GM21381 (cell line): ENCODE measurements at regions not wholly inside any gene's neighbourhood (a gene's known extent, or its start where the extent isn't known, plus 50 kb on each side); places are given as distances from the start of the nearest gene placed in this dataset.

Experiments used
- ATAC-seq: cut with Tn5 transposase; IDR thresholded peaks from one replicate; pipeline ENCODE4 v1.9.1; 2021; ENCODE audit warnings: mild to moderate bottlenecking, moderate library complexity; ENCODE audit not compliant: unreplicated experiment

DNA sequence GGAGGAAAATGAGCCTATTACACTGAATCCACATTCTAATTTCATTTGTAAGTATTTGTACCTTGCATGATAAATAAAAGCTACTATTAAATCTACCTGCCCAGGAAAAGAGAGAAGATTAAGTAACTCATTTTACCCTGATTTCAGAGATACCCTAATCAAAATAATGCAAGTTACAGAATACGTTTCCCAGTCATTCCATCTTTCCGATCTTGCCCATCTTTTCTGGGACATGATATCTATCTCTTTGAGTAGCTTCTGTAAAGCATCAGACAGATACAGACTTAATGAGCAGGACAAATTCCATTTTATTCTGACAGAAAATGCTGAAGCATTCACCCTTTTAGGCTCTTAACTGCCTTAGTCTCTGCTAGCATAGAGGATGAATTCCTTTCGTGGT lies 56.6 kb downstream of the SPRY2 start:
- no peak for ATAC-seq

DNA sequence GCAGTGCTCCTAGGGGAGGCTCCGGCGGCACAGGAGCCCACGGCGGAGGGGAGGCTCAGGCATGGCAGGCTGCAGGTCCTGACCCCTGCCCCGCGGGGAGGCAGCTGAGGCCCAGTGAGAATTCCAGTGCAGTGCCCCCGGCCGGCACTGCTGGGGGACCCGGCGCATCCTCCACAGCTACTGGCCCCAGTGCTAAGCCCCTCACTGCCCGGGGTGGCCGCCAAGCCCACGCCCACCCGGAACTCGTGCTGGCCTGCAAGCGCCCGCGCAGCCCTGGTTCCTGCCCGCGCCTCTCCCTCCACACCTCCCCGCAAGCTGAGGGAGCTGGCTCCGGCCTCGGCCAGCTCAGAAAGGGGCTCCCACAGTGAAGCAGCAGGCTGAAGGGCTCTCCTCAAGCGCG lies 62.2 kb downstream of the SPRY2 start:
- no peak for ATAC-seq

DNA sequence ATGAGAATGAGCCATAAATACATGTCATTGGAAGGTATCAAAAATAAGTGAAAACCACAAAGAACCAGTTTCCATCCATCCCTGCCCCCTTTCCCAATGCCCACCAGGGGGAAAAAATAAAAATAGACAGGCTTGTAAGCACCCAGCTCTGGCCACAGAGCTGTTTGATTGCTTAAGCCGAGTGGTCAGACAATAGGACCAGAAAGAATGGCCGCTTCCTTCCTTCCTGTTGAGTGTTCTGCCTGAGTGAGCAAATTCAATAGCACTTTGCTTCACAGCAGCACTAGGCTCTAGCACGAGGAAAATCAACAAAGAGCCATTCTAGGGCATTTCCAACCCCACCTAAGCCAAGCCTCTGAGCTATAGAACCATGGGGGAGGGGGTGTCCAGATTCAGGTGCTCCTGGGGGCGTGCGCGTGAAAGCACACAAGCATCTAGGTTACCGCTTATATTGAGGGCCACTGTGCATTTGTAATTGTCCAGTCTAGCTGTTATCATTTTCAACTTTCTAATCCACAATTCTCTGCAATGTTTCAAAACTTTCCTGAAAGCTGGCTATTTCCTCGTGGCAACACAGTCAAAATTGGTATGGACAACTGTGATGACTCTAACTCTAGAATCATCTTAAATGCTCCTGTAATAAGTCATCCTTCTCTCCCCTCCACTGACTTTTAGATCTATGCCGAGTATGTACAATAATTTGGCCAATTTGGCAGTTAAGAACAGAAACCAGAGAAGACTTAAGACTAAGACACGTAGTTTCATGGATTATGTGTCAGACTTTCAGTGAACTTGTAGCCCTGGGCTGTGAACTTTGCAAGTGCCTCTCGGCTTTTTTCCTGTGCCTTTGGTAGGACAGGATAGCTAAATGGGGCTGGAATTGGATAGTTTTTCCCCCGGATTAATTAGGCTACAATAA lies 64.3 kb downstream of the SPRY2 start:
- ATAC-seq, result no peak

DNA sequence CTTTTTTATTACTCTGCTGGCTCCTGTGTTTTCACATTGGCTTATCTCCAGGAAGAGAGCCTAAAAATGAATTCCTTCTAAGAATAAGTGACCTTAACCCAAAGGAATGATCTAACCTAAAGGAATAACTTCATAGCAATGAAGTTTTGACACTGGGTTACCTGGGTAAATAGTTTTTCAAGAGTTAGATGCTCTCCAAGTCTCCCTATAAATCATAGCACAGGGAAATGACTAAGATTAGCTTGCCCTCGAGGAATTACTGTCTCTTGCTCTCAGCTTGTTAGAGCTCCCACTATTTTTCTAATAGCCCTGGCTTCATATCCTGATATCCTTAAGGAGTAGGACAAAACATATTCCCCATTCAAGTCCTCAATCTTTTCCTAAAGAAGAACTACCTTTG lies 66.3 kb downstream of the SPRY2 start:
- ATAC-seq, result no peak

DNA sequence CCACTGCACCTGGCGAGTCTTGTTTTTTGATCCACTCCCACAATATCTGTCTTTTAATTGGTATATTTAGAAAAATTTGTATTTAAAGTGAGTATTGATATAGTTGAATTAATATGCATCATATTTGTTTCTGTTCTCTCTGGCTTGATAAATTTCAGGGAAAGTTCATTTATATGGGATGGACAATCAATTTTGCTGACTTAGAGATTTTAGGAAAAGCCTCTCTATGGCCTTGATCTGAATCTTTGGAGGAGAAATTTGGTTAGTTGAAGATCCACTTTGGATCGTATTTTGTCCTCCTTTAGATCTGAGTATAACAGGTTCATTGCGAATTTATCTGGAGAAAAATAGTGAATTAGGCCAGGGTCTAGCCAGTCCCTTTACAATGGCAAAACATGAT lies 67.2 kb downstream of the SPRY2 start:
- ATAC-seq, result no peak

DNA sequence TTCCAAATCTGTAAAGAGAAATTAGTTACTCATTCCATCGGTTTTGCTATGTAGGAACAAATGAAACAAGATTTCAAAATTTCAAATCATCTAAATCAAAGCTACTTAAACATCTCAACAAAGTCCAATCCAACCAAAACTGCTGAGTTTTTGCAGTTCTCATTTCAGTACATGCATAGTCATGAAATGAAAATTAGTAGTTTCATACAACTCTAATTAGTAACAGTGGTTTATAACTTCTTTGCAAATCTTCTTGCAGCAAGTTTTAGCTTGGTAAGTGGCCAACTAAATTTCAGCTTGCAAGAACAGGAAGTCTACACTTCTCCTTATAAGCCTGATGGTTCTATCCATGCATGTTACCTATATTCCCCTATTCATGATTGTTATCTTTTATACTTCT lies 75.6 kb downstream of the SPRY2 start:
- peak; percentile 62 for ATAC-seq

DNA sequence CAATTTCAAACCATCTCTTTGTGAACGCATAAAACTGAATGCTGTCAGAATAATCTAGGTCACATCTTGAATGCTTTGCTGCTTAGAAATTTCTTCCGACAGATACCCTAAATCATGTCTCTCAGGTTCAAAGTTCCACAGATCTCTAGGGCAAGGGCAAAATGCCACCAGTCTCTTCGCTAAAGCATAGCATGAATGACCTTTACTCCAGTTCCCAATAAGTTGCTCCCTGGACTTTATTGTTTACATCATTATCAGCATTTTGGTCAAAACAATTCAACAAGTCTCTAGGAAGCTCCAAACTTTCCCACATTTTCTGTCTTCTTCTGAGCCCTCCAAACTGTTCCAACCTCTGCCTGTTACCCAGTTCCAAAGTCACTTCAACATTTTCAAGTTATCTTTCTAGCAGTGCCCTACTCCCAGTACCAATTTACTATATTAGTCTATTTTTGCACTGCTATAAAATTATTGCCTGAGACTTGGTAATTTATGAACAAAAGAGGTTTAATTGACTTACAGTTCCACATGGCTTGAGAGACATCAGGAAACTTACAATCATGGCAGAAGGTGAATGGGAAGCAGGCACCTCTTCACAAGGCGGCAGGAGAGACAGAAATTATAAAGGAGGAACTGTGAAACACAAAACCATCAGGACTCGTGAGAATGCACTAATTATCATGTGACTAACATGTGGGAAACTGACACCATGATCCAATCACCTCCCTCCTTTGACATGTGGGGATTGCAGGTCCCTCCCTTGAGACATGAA lies 77.0 kb downstream of the SPRY2 start:
- ATAC-seq, result no peak

DNA sequence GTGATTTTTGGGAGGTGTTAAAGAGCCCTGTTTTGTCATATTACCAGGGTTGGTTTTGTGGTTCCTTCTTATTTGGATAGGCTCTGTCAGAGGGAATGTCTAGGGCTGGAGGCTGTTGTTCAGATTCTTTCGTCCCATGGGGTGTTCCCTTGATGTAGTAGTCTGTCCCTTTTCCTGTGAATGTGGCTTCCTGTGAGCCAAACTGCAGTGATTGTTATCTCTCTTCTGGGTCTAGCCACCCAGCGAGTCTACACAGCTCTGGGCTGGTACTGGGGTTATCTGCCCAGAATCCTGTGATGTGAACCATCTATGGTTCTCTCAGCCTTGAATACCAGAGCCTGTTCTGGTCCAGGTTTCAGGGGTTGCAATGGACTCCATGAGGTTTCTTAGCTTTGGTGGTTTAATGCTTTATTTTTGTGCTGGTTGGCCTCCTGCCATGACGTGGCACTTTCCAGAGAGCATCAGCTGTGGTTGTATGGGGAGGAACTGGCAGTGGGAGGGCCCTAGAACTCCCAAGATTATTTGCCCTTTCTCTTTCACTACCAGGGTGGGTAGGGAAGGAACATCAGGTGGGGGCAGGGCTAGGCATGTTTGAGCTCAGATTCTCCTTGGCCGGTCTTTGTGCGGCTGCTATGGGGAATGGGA lies 78.8 kb downstream of the SPRY2 start:
- no peak for ATAC-seq

DNA sequence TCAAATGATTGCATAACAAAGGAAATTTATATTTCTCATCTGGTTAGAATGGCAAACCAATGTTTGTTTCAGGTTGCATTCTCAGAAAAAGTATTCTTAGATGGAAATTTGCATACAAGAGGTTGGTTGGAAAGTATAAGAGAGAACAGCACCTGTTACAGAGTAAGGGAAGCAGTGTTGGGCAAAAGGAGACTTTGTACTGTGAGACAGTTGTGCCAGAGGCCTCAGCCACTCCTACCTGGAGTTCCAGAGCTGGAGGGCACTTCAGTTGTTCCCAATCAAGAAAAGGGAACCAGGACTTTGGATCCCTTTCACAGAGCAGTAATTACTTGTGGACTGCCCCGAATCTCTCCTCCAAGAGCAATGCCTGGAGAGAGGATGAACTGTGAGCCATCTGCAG lies 81.8 kb downstream of the SPRY2 start:
- peak; percentile 68 for ATAC-seq

DNA sequence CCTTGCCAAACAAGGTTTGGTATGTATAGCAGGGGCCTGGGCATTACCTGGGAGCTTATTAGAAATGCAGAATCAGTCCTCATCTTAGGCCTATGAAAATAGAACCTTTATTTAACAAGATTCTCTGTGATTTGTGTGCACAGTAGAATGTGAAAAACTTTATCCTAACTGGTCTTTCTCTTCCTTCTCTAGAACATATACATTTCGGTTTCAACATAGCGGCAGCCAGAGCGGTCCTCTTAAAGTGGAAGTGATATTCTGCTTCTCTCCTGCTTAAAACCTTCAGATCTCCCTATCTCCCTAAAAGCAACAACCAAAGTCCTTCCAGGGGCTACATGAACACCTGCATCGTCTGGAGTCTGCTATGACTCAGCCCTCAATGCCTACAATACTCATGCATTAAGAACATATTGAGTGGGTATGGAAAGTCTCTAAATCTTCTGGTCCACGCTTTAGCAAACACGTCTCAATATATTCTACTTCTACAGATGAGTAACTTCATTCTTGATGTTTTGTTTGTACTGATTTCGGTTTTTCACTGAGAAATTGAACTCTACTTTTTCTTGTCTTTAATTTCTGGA lies 84.5 kb downstream of the SPRY2 start:
- ATAC-seq, result peak; percentile 73

DNA sequence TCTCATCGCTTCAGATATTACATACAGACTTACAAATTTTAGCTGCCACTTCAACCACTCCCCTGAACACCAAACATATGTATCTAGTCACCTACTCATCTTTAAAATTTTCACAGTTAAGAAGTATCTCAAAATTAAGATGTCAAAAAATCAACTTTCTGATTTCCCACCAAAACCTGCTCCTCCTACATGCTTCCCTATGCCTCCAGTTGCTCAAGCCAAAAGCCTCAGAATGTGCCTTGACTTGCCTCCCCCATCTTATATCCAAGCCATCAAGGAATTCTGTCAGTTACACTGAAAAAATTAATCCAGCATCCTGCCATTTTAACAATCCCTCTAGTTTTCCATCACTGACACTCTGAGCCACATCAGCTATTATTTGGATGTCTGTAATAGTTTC lies 85.0 kb downstream of the SPRY2 start:
- no peak for ATAC-seq

DNA sequence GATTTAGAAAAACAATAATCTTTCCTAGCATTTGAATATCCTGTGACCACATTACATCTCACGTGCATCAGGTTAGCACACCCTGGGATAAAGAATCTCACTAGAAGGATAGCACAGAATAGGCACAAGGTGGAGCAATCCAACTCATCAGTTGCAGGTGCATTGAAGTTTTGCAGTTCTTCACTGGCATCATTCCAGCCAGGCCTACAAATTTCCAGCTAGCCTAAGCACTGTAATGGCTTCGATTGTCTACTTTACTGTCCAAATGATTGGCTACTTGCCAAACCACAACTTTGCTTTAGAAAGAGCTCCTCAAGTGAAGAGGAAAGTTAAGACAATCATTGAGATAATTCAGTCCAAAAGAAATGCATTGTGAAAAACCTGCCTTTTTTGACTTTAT lies 89.5 kb downstream of the SPRY2 start:
- ATAC-seq, result no peak

DNA sequence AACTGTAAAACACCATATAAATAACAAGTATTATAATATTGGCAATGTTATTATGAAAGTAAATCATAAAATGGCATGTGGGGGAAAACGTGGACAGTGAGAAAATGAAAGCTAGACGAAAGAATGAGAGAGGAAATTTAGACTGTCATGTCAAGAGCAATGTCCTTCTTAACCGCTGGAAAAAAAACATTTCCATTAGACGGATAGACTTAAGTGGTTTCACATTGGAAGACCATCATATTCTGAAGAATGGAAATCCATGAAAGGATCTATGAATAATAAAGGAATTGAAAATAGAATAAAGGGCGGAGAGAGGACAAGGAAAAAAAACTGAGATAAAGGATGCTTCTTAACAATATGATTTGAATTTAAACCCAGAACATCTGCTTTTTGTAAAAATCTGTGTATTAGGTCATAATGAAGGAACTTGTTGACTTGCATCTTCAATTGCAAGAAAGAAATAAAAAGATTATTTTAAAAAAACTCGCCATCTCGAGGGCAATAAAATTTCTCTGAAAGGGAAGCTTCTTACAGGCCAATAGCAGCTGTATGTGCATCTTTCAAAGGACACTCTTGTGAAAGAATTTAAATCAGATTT lies 90.6 kb downstream of the SPRY2 start:
- no peak for ATAC-seq

DNA sequence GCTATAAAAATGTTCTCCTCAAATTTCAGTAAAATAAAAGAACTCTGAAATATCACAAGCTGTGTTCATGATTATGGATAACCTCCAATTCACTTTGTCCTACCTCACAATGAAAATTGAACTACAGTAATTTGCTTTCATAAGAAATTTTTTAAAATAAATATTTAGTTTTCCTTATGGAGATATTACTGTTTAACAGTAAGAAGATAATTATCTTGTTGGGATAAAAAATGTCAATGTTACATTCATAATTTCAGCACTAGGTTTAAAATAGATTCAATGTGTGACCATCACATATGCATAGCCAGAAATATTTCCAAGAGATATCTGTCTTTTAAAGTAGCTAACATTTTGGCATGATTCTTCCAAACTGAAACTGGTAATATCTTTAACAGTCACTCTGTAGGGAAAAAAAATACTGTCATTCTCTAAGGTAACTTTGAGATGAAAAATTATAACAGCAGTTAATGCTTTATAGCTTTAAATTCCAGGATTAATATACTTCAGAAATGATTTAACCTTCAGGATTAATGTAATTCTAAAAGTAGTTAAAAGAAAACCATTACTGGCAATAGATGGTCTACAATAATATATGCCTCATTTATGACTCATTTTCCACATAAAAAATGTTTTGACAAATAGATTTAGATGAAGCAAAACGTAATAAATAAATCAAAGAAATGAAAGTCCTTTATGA lies 91.3 kb downstream of the SPRY2 start:
- no peak for ATAC-seq

DNA sequence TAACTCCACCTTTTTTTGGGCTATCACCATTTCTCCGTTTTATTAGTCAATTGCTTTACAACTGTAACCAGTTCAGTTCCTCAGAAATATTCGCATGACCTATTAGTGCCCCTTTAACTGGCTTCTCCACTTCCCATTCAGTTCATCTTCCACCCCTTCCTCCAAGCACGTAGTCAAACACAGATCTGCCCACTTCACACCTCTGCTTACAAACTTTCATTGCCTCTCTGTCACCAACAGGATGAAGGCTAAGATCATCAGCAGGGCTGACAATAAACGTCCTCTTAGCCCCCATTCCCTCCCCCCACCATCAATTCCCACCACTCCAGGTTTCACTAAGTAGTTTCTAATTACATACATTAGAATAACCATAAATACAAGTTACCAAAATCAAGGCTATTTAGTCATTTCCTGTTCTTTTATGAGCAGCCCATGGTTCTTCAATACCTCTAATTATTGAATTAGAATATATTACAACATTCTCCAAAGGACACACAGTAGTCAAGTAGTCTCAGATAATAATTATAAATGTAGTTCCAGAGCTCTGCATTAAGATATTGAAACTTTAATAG lies 95.7 kb downstream of the SPRY2 start:
- ATAC-seq, result no peak

DNA sequence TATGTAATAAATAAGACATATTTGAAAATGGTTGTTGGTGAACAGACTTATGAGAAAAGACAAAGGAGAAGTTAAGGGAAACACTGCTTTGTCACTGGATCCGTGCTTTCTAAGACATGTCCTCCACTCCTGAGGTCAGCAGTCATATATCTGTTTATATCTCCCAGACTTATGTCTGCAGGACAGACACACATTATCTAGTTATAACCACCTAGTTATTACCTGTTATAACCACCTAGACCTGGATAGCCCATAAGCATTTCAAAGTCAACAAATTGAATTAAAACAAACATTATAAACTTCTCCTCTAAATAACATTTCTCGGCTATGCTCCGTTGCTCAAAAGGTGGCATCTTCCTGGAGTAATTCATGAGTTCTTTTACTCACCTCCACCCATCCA lies 96.4 kb downstream of the SPRY2 start:
- no peak for ATAC-seq

DNA sequence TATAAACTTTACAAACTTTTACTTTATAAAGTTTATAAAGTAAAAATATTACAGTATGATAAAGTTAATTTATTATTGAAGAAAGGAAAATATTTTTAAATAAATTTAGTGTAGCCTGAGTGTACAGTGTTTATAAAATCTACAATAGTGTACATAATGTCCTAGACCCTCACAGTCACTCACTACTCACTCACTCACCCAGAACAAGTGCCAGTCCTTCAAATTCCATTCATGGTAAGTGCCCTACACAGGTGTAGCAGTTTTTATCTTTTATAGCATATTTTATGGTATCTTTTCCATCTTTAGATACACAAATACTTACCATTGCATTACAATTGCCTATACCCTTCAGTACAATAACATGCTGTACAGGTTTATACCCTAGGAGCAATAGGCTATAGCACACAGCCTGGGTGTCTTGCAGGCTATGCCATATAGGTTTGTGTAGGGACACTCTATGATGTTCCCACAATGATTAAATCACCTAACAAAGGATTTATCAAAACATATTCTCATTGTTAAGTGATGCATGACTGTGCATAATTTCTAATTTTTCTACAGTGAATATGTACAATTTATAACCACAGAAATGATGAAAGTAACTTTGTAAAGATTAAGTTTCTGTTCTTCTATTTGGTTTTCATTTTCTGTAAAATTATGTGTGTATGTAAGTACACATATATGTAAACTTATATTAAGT lies 98.0 kb downstream of the SPRY2 start:
- no peak for ATAC-seq

DNA sequence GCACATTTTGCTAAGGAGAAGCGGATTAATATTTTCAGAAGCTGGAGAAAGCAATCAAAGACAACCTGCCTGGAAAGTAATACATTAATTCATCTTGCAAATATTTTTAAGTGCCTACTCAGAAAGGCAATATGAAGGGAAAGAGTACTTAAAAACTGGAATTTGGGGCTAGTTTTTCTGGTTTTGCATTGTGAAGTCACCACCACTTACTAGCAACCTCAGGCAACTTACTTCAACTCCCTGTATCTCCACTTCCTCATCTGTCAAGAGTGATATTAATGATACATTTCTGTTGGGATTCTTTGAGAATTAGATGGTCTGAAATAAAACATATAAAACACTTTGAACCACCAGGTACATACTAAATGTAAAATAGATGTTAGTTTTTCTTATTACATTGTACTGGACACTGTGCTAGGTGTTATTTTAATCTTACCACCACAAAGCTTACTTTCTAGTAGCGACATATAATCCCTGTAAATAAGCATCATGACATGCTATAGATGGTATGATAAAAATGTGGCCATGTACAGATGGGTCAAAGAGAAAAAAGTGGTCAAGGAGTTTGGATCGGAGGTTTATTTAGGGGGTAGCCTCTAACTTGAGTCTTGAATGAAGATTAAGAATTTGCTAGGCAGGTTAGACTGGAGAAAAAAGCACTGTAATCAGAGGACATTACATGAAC lies 101.2 kb downstream of the SPRY2 start:
- ATAC-seq, result no peak

DNA sequence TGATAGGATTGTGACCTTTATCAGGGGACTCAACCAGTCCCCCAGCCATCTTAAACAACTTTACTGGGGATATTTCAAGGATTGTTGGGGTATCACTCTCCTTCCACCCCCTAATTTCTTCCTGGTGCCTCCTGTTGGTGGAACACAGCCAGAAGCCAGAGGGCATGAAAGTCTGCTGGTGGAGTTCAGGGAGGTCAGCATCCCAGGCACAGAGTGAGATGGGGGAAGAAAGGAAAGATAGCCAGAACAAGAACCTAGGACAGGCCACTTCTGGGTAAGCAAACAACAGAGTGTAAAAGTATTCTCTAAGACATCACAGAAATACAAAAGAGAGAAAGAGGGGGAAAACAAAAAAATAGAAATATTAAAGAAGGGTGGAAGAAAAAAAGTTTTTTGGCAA lies 101.8 kb downstream of the SPRY2 start:
- no peak for ATAC-seq
